Ecto neural progenitor cell (in vitro differentiated cells): ENCODE measurements at regions not wholly inside any gene's neighbourhood (a gene's known extent, or its start where the extent isn't known, plus 50 kb on each side); places are given as distances from the start of the nearest gene placed in this dataset.

Source experiments
- DNase-seq: peaks from one replicate; pipeline ENCODE4 v3.0.0-alpha.2; 2018; ENCODE audit warnings: low spot score

DNA sequence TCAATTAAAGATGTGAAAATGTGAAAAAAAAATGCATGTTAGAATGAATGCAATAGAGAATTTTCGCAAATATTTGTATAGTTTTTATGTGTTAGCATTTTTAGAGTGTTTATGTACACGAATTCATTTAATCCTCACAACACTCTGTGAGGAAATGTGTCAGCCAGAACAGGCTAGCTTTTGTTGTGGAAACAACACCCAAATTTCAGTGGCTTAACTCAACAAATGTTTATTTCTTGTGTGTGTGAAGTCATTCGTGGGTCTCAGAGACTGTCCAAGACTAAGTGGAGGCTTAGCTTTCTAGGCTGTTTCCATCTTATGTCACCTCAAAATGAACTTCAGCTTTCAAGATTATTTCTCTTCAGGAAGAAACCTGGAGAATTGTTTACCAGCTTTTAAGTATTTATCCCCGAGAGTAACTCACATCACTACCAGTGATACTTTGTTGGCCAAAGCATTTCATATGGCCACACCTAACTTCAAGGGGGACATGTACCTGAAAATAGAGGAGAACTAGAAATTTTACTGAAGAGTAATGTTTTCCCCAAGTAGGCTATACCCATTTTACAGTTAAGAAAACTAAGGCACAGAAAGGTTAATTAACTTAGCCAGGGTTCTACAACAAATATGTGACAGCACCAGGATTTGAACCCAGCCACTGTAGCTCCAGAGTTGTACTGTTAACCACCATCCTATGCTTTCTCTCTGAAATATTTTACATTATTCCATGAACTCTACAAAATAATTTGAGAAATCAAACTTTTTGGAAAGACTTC lies 306.1 kb downstream of the QKI start:
- DNase-seq: no peak

DNA sequence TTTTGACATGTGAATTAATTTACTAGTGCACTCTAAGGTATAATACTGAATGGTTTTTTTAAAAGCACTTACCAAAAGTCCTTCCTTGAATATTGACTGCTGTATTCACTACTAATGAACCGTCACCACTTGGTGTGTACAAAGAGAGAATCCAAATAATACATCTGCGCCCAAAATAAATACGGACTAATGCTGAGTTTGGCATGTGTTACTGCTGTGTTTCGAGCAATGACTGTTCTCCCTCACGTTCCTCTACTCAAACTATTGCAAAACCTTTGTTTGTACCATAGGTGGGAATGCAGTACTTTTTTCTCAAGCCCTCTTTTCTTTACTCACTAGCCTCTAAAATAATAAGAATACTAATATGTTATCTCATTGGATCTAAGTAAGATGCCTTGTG lies 305.5 kb downstream of the QKI start:
- no peak for DNase-seq

- DNase-seq: no peak
These were observed 304.7 kb downstream of the QKI start for GRCh38 chr6:163719028-163719742.

DNA sequence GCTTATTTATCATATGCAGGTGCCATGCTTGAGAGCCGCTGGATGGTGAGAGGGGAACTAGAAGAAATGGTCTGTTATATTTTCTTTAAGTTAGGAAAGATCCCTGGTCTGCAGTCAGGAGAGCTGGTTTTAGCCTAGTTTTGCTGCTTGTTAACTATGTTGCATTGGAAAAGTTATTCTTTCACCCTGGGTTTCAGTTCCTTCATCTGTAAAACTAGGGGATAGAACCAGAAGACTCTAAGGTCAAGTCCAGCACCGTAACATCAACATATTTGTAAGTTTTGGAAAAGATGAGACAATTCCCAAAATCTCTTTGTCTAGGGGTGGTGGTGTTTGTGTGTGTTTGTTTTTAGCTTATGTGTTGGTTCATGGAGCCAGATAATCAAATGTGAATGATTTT lies 304.0 kb downstream of the QKI start:
- DNase-seq: no peak

- no peak for DNase-seq
These were observed 302.7 kb downstream of the QKI start for GRCh38 chr6:163717106-163717764.

DNA sequence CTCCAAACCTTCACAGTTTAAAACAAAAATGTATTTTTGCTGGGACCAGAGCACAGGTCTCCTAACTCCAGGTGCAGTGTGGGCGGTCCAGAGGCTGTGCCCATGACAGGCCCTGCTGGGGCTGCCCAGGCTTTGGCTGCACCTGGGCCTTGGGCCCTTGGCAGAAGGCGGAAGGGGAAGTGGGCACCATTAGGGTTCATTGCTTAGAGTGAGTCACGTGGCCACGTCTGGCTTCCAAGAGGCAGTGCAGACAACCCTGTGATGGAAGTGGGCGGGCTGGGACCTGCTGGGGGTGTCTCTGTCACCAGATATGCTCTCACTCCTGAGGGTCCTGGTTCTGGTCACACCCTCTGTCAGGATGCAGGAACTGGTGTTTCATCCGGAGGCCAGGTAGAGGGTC lies 302.2 kb downstream of the QKI start:
- no peak for DNase-seq

DNA sequence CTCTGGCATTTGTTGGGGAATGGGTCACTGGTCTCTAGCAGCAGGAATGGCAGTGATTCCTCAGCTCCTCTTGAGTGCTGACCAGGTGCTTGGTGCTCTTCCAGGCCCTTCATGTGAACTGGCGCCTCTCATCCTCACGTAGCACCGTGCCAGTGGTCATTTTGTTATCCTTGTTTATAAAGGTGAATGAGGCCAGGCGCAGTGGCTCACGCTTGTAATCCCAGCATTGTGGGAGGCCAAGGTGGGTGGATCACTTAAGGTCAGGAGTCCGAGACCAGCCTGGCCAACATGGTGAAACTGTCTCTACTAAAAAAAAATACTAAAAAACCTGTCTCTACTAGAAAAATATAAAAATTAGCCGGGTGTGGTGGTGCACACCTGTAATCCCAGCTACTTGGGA lies 301.3 kb downstream of the QKI start:
- no peak for DNase-seq

DNA sequence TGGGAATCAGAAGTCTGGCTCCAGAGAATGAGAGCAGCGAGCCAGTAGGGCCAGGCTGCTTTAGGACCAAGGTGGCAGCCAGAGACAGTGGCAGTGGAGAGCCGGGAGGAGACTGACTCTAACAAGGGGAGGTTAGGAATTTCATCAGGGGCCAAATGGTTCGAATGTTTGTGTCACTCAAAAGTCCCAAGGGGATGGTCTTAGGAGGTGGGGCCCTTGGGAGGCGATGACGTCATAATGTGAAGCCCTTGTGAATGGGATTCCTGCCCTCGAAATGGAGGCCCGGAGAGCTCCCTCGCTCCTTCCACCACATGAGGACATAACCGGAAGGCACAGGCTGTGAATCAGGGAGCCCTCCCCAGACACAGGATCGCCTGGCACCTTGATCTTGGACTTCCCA lies 299.7 kb downstream of the QKI start:
- no peak for DNase-seq

DNA sequence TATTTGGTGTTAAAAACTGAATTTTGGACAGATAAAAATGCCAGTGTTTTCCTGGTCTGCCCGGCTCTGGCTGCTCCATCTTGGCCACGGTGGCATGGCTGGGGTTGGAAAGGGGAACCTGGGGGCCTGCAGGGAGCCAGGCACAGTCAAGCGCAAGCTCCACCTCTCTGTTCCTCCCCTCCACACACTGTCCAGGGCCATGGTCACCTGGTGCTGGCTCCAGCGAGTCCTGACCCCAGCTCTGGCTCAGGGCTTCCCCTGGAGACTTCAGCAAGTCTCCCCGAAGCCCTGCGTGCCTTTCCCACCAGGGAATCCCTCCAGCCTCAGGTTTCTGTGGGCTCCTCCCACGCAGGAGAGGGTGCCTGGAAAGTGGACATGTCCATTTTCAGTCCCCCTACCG lies 298.5 kb downstream of the QKI start:
- no peak for DNase-seq

- no peak for DNase-seq
These were observed 298.0 kb downstream of the QKI start for GRCh38 chr6:163712566-163712961.

DNA sequence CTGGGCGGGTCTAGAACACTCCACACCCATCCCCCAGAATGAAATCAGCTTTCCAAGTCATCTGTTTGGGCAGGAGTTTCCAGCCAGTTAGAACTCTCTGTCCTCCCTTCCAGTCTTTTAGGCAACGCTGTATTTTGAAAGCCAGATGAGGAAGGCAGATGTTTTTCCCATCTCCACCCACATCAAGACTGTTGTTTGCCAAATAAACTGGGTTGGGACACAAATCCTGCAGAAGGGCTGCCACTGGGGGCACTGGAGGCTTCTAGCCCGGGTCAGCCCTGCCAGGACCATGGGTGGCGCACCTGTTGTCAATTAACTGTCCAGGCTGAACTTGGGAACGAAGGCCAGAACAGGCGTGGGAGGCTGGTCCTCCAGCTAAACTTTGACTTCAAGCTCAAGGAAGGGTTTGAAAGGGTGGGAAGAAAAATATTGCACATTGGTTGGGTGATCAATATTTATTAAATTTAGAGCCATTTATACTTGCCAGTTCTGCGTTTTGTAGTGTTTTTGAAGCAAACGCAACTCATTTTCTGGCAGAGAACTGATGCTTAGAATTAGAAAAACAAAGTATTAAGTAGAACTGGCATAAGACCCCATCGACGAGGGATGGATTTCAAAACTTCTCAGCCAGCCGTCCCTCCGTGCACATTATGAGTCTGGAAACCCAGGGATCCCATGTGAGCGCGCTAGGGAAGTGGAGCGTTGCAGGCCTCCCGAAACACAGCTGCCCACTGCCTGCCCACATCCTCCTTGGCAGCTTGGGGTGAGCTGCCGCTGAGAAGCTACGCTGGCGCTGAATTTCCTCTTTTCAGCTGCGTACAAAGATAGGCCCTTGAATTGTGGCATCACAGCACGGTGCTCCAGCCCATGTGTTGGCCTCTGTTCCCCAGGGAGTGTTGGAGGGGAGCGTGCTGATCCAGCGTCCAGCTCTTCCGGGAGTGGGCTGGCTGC lies 297.4 kb downstream of the QKI start:
- no peak for DNase-seq

GRCh38 chr6:163710532-163711470 lies 296.3 kb downstream of the QKI start:
- no peak for DNase-seq

DNA sequence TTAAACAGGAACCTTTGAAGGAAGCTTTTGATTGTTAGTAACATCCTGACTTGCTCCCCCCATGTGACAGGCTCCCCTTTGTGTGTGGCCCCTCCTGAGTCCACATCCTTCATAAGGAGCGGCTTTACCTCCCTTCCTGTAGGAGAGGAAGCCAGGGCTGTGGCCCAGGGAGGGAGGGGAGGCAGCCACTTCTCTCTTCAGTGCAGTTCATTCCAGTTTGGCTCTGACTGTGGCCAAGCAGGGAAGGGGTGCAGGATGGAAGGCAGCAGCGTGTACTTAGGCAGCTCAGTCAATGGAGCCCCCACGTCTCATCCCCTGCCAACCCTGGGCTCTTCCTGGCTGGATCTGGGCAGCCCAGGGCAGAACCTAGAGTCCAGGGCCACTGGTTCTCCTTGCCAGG lies 295.2 kb downstream of the QKI start:
- no peak for DNase-seq

DNA sequence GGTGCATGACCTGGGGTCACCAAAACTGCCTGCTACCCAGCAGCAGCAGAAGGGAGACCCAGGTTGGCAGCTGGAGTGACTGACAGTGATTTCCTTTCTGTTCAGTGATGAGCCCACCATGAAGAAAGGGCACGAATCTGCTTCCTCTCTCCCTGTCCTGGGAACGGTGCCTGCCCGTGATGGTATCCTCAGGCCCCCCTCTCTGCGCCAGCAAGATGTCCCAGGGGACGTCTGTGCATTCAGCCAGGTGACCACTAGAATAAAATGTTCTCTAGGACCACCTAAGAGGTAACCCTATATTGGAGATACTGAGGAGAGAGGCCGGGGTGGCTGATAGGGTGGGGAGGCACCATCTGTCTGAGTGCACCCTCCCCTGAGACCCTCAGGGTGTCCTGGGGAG lies 294.7 kb downstream of the QKI start:
- no peak for DNase-seq

DNA sequence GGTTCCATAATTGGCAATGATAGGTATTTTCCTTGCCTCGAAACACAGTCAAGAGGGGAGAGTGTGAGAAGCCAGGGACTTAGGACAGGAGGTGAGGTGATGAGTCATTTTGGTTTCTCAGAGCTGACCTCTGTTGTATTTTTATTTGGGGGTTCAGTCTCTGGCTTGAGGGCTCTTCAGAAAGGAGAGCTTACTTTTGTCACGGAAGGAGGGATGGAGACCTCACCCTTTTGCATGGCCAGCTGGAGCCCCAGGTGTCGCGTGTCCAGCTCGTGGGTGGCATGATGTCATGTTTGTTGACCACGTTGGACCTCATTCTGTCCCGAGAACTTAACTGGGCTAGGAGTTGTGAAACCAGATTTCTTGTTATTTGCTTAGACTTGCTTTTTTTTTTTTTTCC lies 293.9 kb downstream of the QKI start:
- no peak for DNase-seq

DNA sequence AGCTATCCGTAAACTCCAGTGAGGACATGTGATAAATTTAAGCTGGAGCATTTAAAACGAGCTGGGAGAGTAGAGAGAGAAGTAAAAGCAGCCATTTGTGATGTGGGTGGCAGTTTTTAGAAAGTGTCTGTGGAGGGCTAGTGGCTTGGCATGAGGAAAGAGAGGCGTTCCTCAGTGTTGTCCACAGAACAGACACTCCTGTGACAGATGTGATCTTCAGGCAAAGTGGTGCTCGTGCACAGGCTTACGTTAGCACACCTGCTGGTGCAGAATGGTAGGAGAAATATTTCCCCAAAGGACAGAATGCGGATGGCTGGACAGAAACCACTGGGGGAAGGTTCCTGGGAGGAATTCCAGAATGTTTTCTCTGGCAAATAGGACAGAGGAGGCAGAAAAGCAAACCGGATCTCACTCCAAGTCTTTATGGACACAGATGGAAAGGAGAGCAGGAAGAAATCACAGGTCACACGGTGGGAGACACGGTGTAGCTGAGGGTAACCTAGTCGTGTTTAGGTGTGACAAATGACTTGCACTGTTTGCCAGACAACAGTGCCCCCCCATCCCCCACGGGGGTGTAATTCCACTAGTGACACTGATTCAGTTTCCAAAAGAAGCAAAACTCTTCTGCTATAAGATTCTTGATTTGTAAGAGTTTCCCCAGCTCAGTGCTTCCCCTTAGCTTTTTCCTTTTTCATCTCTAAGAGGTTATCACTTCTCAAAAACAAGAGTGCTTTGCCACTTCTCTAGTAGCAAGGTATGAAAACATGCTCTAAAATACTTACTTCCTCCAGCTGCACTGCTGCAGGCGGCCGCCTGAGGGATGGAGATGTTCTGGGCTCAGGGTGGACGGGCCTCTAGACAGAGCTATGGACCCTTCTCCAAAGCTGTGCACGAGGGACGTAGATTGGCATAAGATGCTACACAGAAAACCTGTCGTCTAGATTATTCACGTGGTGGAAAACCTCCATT lies 293.2 kb downstream of the QKI start:
- no peak for DNase-seq

GRCh38 chr6:163706500-163707087 lies 292.1 kb downstream of the QKI start:
- no peak for DNase-seq

GRCh38 chr6:163705923-163706322 lies 291.4 kb downstream of the QKI start:
- no peak for DNase-seq

DNA sequence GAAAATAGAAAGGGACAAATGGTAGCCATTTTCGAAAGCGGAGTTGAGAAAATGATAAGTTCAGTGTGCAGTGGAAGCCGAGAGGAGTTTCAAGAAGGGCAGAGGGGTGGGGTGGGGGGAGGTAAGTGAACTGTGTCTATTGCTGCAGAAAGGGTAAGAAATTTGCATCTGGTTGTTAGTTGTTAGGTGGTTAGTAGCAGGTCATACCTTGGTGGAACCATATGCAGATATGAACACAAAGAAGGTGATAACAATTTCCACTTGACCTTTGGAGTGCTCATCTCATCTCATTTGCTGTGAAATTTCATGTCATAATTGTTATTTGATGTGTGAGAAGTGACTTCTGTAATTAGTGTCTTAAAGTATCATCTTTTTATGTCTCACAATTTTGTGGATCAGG lies 288.2 kb downstream of the QKI start:
- no peak for DNase-seq
